HCT116 (cell line): ENCODE measurements at regions not wholly inside any gene's neighbourhood (a gene's known extent, or its start where the extent isn't known, plus 50 kb on each side); places are given as distances from the start of the nearest gene placed in this dataset.

ENCODE experiments used
- CBX3 ChIP-seq: IDR thresholded peaks from 2 replicates; pipeline ENCODE4 v1.6.1; 2012; ENCODE audit warnings: low read depth
- CEBPB ChIP-seq: IDR thresholded peaks from 2 replicates; pipeline ENCODE4 v1.6.1; 2012; ENCODE audit warnings: low read depth
- ELF1 ChIP-seq: IDR thresholded peaks from 2 replicates; pipeline ENCODE4 v1.6.1; 2012; ENCODE audit warnings: low read depth, borderline replicate concordance
- EZH2phosphoT487 ChIP-seq: fragments of 200-600 bp; IDR thresholded peaks from 2 replicates; pipeline ENCODE4 v1.6.1; 2018; ENCODE audit warnings: antibody characterized with exemption, borderline replicate concordance
- JUND ChIP-seq: IDR thresholded peaks from 2 replicates; pipeline ENCODE4 v1.6.1; 2012
- POLR2A ChIP-seq: IDR thresholded peaks from 2 replicates; pipeline ENCODE4 v1.7.0; 2011; ENCODE audit warnings: borderline replicate concordance; ENCODE audit not compliant: insufficient read depth, insufficient read length; ENCODE audit errors: extremely low read depth
- POLR2AphosphoS5 ChIP-seq: IDR thresholded peaks from 2 replicates; pipeline ENCODE4 v1.6.1; 2011; ENCODE audit warnings: mild to moderate bottlenecking, low read depth, low read length, moderate library complexity
- SIN3A ChIP-seq: IDR thresholded peaks from 2 replicates; pipeline ENCODE4 v1.6.1; 2012; ENCODE audit warnings: low read depth
- SRF ChIP-seq: IDR thresholded peaks from 2 replicates; pipeline ENCODE4 v1.6.1; 2012; ENCODE audit warnings: low read depth
- TCF7L2 ChIP-seq: IDR thresholded peaks from 2 replicates; pipeline ENCODE4 v1.7.0; 2011; ENCODE audit warnings: borderline replicate concordance, inconsistent platforms; ENCODE audit not compliant: insufficient read depth, insufficient read length; ENCODE audit errors: extremely low read depth
- TF ChIP-seq, protein P1 (sequence below), 3 experiments: fragments of 200-600 bp in 1 of 3; sonication (generic) in 1 of 3; IDR thresholded peaks in 2 of 3; conservative IDR thresholded peaks in 1 of 3; 2 replicates each; pipeline ENCODE4 v1.5.1; 2012 to 2017; ENCODE audit warnings: low read depth in 2 of 3, low read length in 2 of 3, antibody characterized with exemption in 1 of 3, borderline replicate concordance in 1 of 3, control low read depth in 1 of 3, mild to moderate bottlenecking in 1 of 3, mixed read lengths in 1 of 3, mixed run types in 1 of 3, moderate library complexity in 1 of 3; ENCODE audit not compliant: insufficient read depth in 1 of 3
- TF ChIP-seq, protein P2 (sequence below): IDR thresholded peaks from 2 replicates; pipeline ENCODE4 v1.6.1; 2011; ENCODE audit warnings: mild to moderate bottlenecking, low read length, moderate library complexity; ENCODE audit not compliant: insufficient replicate concordance; ENCODE audit errors: extremely low read depth

DNA sequence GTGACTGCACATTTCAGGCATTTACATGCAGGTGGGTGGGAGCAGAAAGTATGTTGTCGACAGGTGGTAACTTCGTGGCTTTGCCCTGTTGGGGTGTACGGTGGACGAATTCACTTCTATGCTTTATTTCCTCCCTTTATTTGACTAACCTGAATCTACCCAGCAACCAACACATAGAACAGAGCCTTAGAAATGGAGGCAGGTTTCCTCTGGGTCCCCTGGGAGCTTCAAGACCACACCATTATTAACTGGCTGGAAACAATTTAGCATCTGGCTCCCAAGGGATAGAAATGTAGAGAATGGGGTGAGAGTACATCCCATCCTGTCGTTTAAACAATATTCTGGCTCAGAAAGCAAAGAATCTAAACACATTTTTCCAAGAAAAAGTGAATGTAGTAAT lies 244.4 kb downstream of the DLEU7 start:
- TF ChIP-seq CEBPB, result no peak
- no peak for TF ChIP-seq POLR2A
- TF ChIP-seq TCF7L2, result no peak
- TF ChIP-seq, protein P1, sequence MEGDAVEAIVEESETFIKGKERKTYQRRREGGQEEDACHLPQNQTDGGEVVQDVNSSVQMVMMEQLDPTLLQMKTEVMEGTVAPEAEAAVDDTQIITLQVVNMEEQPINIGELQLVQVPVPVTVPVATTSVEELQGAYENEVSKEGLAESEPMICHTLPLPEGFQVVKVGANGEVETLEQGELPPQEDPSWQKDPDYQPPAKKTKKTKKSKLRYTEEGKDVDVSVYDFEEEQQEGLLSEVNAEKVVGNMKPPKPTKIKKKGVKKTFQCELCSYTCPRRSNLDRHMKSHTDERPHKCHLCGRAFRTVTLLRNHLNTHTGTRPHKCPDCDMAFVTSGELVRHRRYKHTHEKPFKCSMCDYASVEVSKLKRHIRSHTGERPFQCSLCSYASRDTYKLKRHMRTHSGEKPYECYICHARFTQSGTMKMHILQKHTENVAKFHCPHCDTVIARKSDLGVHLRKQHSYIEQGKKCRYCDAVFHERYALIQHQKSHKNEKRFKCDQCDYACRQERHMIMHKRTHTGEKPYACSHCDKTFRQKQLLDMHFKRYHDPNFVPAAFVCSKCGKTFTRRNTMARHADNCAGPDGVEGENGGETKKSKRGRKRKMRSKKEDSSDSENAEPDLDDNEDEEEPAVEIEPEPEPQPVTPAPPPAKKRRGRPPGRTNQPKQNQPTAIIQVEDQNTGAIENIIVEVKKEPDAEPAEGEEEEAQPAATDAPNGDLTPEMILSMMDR (IDR thresholded peaks at IDR 0.05 in 2 of 3, conservative IDR thresholded peaks at IDR 0.05 in 1 of 3; ENCODE audit: borderline replicate concordance in 1 of 3, insufficient read depth in 1 of 3, low read depth in 2 of 3, low read length in 2 of 3), result no peak
- TF ChIP-seq JUND, result no peak
- no peak for TF ChIP-seq EZH2phosphoT487
- no peak for TF ChIP-seq ELF1
- TF ChIP-seq, protein P2, sequence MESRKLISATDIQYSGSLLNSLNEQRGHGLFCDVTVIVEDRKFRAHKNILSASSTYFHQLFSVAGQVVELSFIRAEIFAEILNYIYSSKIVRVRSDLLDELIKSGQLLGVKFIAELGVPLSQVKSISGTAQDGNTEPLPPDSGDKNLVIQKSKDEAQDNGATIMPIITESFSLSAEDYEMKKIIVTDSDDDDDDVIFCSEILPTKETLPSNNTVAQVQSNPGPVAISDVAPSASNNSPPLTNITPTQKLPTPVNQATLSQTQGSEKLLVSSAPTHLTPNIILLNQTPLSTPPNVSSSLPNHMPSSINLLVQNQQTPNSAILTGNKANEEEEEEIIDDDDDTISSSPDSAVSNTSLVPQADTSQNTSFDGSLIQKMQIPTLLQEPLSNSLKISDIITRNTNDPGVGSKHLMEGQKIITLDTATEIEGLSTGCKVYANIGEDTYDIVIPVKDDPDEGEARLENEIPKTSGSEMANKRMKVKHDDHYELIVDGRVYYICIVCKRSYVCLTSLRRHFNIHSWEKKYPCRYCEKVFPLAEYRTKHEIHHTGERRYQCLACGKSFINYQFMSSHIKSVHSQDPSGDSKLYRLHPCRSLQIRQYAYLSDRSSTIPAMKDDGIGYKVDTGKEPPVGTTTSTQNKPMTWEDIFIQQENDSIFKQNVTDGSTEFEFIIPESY, result no peak
- no peak for TF ChIP-seq POLR2AphosphoS5
- TF ChIP-seq SRF, result no peak
- no peak for TF ChIP-seq SIN3A
- TF ChIP-seq CBX3, result no peak
